GM19025 (cell line): ENCODE measurements at regions not wholly inside any gene's neighbourhood (a gene's known extent, or its start where the extent isn't known, plus 50 kb on each side); places are given as distances from the start of the nearest gene placed in this dataset.
"Not testable (repeated sequence)": the region's sequence is repeated elsewhere in the genome, so short reads cannot be mapped to it uniquely, and the experiment has no call there.

Source experiments
- ATAC-seq: cut with Tn5 transposase; IDR thresholded peaks from one replicate; pipeline ENCODE4 v1.9.1; 2021; ENCODE audit warnings: mild to moderate bottlenecking, low read depth, moderate library complexity; ENCODE audit not compliant: unreplicated experiment

DNA sequence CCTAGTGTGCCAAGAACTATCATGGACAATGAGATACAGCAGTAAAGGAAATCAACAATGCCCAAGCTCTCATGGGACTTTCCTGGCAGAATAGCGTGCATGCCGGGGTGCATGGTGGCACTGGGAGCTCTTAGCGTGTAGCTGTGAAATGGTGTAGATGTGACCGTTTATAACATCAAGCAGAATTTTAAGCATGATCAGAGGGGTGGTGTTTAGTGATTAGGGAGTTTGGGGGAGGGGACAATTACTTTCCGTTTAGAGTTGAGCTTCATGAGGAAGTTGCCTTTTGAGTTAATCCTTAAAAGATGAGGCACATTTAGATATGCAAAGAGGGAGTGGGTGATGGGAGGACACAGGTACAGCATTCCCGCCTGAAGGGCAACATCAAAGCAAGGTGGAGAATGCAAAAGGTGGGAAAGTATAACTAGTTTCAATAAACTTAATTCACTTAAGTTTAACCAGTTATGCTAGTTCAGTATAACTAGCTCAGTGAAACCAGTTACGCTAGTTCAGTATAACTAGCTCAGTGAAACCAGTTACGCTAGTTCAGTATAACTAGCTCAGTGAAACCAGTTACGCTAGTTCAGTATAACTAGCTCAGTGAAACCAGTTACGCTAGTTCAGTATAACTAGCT, 661.6 kb downstream of the QKI start:
- ATAC-seq: no peak

DNA sequence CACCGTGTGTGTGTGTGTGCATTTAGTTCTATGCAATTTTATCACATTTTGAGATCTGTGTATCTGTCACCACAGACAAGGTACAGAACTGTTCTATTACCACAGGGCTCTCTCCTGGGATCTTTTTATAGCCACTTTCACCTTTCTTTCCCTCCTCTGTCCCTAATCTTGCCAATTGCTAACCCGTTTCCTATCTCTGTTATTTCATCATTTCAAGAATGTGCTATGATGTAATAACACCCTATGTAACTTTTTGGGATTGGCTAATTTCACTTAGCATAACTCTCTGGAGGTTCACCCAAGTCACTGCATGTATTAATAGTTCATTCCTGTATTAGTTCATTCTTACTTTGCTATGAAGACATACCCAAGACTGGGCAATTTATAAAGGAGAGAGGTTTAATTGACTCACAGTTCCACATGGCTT, 657.7 kb downstream of the QKI start:
- ATAC-seq: no peak

DNA sequence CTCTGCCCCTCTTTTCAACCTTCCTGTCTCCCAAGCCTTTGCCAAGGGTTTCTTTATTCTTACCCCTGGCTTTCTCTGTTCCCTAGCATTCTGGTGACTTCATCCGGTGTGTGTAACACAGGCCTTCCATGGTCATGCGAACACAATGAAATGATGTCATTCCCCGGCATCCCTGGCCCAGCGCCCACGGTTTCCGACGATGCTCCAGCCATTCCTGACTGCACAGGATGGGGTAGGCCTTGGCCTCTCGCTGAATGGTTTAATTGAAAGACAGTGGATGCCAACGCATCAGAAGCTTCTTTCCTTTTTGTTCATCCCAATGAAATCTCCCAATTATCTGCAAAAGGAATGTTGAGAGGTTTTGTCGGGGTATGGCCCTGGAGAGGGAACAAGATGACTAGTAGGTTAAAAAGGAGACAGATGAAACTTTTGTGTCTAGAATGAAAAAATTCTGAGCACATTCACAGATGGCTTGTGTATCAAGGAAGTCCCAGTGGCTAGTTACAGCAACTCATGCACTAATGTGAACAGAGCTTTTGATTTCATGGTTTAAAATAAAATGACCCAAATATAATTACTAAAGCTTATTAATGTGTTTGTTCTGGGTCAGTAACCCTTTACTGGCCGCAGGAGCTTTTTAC, 655.0 kb downstream of the QKI start:
- ATAC-seq: no peak

DNA sequence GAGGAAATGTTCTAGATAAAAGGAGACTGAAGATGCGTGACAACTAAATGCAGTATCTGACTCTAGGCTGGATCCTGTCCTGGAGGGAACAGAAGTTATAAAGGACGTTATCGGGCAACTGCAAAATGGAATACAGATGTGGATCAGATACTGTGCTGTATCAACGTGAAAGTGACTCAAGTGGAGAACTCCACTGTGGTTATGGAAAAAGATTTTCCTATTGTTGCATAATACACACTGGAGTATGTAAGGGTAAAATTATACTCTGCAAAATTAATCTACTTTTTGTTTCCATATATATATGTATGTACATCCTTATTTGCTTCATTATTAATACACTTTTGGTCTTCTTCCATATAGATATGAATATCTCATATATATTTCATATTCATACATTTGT, 654.0 kb downstream of the QKI start:
- ATAC-seq: no peak

- ATAC-seq: no peak
Measured at GRCh38 chr6:164066766-164067165, 652.2 kb downstream of the QKI start.

- ATAC-seq: no peak
Measured at GRCh38 chr6:164066335-164066734, 651.8 kb downstream of the QKI start.

DNA sequence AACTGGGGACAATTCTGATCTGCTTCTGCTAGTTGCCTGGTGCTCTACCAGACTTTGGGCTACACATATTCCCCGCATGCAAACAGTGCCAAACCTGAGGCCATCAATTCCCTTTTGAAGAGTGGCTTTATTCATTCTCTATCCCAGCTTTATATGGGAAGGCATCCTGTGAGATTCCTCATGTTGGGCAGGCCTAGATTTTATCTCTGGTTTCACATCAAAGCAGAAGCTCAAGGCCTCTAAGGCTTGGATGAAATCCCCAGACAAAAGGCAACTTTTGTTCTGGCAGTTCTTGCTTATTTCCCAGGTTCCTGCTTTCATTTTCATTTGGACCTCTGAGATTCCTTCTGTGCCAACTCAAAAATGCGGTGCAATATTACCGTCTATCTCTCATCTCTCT, 648.8 kb downstream of the QKI start:
- no peak for ATAC-seq

GRCh38 chr6:164062872-164063271, 648.4 kb downstream of the QKI start:
- no peak for ATAC-seq

DNA sequence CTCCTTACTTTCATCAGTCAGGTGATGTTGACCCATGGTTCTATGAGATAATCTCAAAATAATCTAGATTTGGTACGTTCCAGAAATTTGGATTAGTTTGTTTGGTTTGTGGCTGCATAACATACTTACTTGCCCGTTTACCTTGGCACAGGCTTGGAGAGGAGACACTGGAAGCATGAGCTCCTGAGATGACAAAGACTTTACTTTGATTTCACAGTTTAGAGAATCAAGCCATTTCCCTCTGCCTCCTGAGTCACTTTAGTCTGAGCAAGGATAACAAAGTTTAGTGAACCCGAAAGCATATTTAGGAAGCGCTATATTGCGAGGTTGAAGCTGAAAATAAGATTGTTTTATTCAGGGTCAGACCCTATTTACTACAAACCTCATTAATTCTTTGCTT, 643.4 kb downstream of the QKI start:
- ATAC-seq: no peak

- ATAC-seq: no peak
Measured at GRCh38 chr6:164051427-164051826, 636.9 kb downstream of the QKI start.

- ATAC-seq: no peak
Measured at GRCh38 chr6:164049517-164049988, 635.0 kb downstream of the QKI start.

GRCh38 chr6:164048840-164049516, 634.5 kb downstream of the QKI start:
- ATAC-seq: no peak

GRCh38 chr6:164045082-164045481, 630.6 kb downstream of the QKI start:
- no peak for ATAC-seq

DNA sequence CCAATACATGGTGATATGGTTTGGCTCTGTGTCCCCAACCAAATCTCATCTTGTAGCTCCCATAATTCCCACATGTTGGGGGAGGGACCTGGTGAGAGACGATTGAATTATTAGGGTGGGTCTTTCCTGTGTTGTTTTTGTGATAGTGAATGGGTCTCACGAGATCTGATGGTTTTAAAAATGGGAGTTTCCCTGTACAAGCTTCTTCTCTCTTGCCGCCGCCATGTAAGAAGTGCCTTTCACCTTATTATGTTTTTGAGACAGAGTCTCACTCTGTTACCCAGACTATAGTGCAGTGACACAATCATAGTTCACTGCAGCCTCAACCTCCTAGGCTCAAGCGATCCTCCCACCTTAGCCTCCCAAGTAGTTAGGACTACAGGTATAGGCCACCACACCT, 629.1 kb downstream of the QKI start:
- ATAC-seq: not testable (repeated sequence)

GRCh38 chr6:164042212-164042611, 627.7 kb downstream of the QKI start:
- no peak for ATAC-seq

- ATAC-seq: no peak
Measured at GRCh38 chr6:164040994-164041393, 626.5 kb downstream of the QKI start.

GRCh38 chr6:164039954-164040375, 625.4 kb downstream of the QKI start:
- ATAC-seq: no peak

DNA sequence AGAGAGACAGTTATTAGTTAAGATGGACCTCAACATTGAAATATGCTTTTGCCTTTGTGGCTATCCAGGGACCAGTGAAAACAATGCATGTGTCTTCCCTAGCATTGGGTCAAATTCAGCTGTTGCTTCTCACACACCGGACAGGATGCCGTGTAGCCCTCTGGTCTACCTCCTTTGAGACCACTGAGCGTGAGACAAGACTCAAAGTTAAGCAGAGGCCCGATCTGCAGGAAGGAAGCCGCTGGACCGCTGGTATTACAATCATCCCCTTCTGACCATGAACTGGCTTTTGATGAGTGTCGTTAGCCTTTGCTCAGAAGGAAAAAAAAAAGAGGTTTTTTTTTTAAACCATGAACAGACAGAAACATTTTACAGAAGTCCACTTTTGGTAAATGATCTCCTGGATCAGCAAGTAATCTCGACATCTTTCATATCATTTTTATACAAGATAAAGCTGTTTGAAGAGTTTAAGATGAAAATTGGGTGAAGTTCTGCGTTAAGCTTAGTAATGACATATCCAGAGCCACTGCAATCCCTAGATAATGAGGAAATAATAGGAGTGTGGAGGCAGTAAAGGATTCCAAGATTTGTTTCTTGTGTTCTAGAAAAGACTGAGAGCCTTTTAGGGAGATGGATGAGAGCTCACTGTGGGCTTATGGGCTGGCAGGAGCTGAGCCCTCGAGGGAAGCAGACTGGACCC, 622.8 kb downstream of the QKI start:
- no peak for ATAC-seq

DNA sequence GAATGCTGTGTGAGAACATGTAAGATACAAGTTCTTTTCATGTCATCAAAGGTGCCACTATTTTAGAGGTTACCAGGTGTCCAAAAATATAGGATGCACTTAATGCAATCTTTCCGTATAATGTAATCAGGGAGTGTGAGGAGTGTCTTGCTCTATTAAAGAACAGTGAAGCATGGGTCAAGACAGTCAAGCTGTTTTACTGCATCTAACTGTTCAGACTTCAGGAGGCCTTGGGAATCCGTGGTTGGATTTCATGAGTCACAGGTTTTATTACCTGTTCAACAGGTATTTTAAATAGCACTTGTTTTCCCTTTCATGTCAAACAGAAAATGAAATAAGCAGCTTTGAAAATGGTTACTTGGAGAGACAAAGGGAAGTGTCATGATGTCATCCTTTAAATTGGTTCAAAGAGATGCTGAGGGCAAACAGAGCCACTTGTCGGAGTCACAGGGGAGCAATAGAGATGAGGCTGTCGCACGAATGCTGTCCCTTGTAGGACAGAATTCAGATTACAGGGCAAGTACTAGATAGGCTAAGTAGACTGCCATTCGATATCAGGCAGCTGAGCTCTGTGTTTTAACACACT, 621.5 kb downstream of the QKI start:
- no peak for ATAC-seq

- no peak for ATAC-seq
Measured at GRCh38 chr6:164034602-164035140, 620.2 kb downstream of the QKI start.

GRCh38 chr6:164025180-164025579, 610.7 kb downstream of the QKI start:
- ATAC-seq: no peak
